Esophagus muscularis mucosa (tissue), 4 donors: ENCODE measurements at regions not wholly inside any gene's neighbourhood (a gene's known extent, or its start where the extent isn't known, plus 50 kb on each side); places are given as distances from the start of the nearest gene placed in this dataset.
A peak's percentile ranks its signal among the peaks of the same experiment; 100 is the strongest.

ENCODE experiments used
- DNase-seq: peaks from one replicate; pipeline ENCODE4 v3.0.0-alpha.2; 2017; ENCODE audit errors: extremely low spot score
- H3K27ac ChIP-seq, 4 donors: fragments of 200-600 bp; sonication (generic); replicated peaks in 1 of 4; 1 replicate in 3 of 4; 2 replicates in 1 of 4; pipeline ENCODE4 v1.5.1; 2016 to 2019; ENCODE audit warnings: mild to moderate bottlenecking in 1 of 4
- H3K27me3 ChIP-seq, 4 donors: fragments of 200-600 bp; sonication (generic); one replicate each; pipeline versions ENCODE4 v1.5.1 to v1.6.0; 2016 to 2019
- H3K36me3 ChIP-seq, 4 donors: fragments of 200-600 bp; sonication (generic); one replicate each; pipeline ENCODE4 v1.5.1; 2016 to 2019
- H3K4me1 ChIP-seq, 4 donors: fragments of 200-600 bp; sonication (generic); one replicate each; pipeline ENCODE4 v1.5.1; 2016 to 2019
- H3K4me3 ChIP-seq, 4 donors: fragments of 200-600 bp; sonication (generic); 1 replicate in 2 of 4; 2 replicates in 2 of 4; pipeline ENCODE4 v1.5.1; 2016 to 2019; ENCODE audit warnings: mild to moderate bottlenecking in 4 of 4, moderate library complexity in 1 of 4
- H3K9me3 ChIP-seq, 4 donors: fragments of 200-600 bp; sonication (generic); 1 replicate in 3 of 4; 2 replicates in 1 of 4; pipeline ENCODE4 v1.5.1; 2016 to 2019
- EP300 ChIP-seq: sonication (generic); formaldehyde crosslinking; IDR thresholded peaks from one replicate; pipeline ENCODE4 v1.6.1; 2017; ENCODE audit warnings: antibody characterized with exemption
- POLR2A ChIP-seq: fragments of 450-650 bp; IDR thresholded peaks from one replicate; pipeline ENCODE4 v1.6.1; 2017; ENCODE audit warnings: antibody characterized with exemption, moderate library complexity, mild to moderate bottlenecking, low read depth
- POLR2AphosphoS5 ChIP-seq, 2 donors: sonication (generic); formaldehyde crosslinking; IDR thresholded peaks; one replicate each; pipeline ENCODE4 v1.6.1; 2017; ENCODE audit warnings: antibody characterized with exemption in 2 of 2
- WGBS: methylation state at CpG from one replicate; pipeline ENCODE4 v1.1.5; 2018; 5-methylcytosine and 5-hydroxymethylcytosine counted together
- intact Hi-C: fragments of 100-400 bp; cut with DNase I; formaldehyde crosslinking; loops from one replicate; pipeline ENCODE4 v1.15.1; 2023
- TF ChIP-seq, protein P1 (sequence below), 3 experiments: fragments of 200-600 bp in 2 of 3; fragments of 450-650 bp in 1 of 3; sonication (generic) in 2 of 3; IDR thresholded peaks; one replicate each; pipeline ENCODE4 v1.5.1; 2017 to 2019; ENCODE audit warnings: antibody characterized with exemption in 3 of 3, mild to moderate bottlenecking in 2 of 3, moderate library complexity in 1 of 3

DNA sequence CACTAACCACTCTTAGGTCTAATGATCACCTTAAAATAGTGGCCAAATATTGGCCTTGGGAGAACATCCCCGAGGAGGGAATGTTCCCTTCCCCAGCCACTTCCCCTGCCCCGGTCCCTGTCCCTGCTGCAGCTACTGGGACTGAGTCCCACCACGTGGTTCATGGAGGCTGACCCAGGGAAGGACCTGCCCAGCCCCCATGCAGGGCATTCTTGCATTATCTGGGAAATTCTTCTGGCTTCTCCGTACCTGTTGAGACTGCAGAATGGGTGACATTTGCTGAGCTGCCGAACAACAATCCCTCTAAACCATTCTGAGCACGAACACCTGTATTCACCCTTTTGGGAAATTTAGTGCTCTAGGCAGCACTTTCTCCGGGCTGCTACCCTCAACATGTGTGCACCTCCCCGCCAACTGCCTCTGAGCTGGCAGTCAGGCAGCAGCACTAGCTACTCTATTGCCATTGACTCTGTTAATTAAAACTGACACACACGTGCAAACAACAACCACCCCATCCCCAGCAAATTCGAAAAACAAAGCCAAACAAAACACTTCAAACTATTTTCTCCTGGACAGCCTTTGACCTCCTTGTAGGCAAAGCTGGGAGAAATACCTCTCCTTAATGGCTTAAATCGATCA is 567.4 kb upstream of the MKI67 start:
- no peak overlapping the region for H3K4me3 ChIP-seq

DNA sequence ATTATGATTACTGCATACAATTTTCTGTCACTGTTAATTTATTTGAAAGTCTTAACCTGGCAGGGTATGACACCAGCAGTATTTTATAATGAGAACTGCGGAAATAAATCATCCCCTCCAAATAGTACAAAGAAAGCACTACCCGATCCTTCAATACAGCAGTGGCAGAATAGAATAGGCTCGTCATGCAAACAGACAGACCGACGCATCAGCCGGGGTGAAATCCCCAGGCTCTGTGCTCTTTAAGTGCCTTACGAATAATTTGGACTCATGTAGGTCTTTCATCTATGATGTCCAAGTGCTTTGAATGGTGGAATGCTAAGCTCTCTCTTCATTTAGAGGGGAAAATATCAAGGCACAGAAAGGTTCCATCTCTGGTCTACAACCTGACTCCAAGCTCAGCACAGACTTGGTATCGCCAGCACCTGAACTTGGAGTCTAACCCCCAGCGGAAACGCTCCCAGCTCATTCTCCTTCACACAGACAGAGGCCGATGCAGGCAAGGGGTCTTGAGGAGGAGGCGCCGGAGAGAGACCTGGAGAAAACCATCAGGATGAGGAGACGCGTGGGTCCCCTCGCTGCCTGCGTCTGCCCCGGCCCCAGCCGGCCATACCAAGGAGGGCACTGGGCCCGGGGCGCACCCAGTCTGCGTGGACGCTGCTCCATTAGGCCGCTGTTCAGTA is 568.1 kb upstream of the MKI67 start:
- peak; percentile 74 for DNase-seq
- Histone ChIP-seq H3K27me3 (peaks cover 0 to 10% (median 0%) of the 10 kb centered on the region in 4 donors), H3K9me3 (no peaks in the 10 kb centered on the region), H3K4me3 (no peak overlapping the region), H3K4me1 (no peaks in the 10 kb centered on the region), H3K27ac (no peak overlapping the region), H3K36me3 (no peaks in the 10 kb centered on the region)
- 93% methylated on average over 24 of the region's 24 CpGs for WGBS
- TF ChIP-seq, protein P1, sequence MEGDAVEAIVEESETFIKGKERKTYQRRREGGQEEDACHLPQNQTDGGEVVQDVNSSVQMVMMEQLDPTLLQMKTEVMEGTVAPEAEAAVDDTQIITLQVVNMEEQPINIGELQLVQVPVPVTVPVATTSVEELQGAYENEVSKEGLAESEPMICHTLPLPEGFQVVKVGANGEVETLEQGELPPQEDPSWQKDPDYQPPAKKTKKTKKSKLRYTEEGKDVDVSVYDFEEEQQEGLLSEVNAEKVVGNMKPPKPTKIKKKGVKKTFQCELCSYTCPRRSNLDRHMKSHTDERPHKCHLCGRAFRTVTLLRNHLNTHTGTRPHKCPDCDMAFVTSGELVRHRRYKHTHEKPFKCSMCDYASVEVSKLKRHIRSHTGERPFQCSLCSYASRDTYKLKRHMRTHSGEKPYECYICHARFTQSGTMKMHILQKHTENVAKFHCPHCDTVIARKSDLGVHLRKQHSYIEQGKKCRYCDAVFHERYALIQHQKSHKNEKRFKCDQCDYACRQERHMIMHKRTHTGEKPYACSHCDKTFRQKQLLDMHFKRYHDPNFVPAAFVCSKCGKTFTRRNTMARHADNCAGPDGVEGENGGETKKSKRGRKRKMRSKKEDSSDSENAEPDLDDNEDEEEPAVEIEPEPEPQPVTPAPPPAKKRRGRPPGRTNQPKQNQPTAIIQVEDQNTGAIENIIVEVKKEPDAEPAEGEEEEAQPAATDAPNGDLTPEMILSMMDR (IDR thresholded peaks at IDR 0.05), result no peak
- TF ChIP-seq EP300 (no peak), POLR2A (no peak), POLR2AphosphoS5 (IDR thresholded peaks at IDR 0.05) (no peak)
- intact Hi-C loops, result no loop called here

More for the DNA sequence above, 567.4 kb upstream of the MKI67 start:
- 80% methylated on average over 11 of the region's 11 CpGs for WGBS
- peaks cover 0 to 10% (median 0%) of the 10 kb centered on the region in 4 donors for H3K27me3 ChIP-seq
- H3K27ac ChIP-seq, result no peak overlapping the region
- peak; percentile 82 for DNase-seq
- intact Hi-C loops, result no loop called here
- H3K36me3 ChIP-seq, result no peaks in the 10 kb centered on the region
- no peaks in the 10 kb centered on the region for H3K9me3 ChIP-seq
- TF ChIP-seq POLR2AphosphoS5 (IDR thresholded peaks at IDR 0.05) (no peak), EP300 (no peak)
- no peaks in the 10 kb centered on the region for H3K4me1 ChIP-seq

DNA sequence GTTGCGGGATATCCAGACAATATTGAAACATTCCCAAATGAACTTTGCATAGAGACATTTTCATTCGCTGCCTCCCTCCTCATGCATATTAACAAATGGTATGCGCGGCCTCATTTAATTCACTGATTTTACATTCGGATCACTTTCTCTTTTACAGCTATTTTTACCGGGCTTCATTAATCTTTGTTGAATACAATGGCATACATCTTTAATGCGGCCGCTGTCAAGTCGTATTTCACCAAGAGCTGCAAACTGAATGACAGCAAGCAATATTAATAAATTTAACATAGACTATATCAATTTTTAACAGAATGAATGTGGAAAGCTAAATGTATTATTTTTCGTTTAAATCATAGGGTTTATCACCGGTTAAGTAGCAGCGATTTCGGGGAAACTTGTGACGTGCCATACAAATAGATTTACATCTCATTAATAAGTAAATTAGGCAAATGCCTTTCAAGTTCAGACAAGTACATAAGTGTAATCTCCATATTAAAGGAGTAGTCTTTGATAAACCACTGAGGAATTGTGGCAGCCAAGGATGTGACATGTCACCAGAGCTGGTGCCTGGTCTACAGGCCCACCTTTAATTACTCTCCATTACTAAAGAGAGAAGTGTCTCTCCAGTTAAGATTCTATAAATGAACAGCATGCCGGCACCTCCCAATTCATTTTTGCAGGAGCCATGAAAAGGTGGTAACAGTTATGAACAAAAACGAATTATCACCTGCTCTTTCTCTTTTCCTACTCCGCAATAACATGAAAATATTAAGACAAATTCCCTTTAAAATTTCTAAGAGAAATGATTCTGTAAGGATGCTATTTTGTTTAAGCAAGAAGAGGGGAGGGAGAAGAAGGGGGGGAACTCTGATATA is 568.9 kb upstream of the MKI67 start:
- WGBS, result 95% methylated on average over 17 of the region's 17 CpGs

DNA sequence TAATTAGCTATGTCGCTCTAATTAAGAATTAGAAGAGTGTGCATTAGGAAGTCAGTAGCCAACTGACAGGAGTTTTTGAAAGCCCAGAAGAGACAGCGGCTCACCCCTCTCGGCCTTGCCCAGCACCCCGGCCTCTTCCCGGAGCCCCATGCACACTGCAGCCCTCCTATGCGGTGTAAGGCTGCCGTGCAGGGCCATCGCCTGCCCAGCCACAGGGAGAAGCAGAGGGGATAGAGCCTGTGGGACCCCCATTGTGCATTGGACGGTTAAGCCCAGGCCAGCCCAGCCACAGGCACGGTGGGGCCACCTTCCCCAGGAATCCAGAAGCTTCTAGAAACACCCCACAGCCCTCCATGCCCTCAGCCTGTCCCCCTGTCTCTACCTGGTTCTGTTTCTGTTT is 569.7 kb upstream of the MKI67 start:
- no peak overlapping the region for H3K4me3 ChIP-seq
- intact Hi-C loops, result no loop called here
- no peak overlapping the region for H3K27ac ChIP-seq
- peaks cover 0 to 10% (median 0%) of the 10 kb centered on the region in 4 donors for H3K27me3 ChIP-seq
- H3K4me1 ChIP-seq, result no peaks in the 10 kb centered on the region
- no peaks in the 10 kb centered on the region for H3K36me3 ChIP-seq
- peak; percentile 66 for DNase-seq
- no peaks in the 10 kb centered on the region for H3K9me3 ChIP-seq
- WGBS, result 85% methylated on average over 10 of the region's 10 CpGs
- TF ChIP-seq, protein P1 (IDR thresholded peaks at IDR 0.05), result no peak
- no peak for TF ChIP-seq EP300
- no peak for TF ChIP-seq POLR2A
- TF ChIP-seq POLR2AphosphoS5 (IDR thresholded peaks at IDR 0.05), result no peak

More for the DNA sequence above, 568.9 kb upstream of the MKI67 start:
- Histone ChIP-seq H3K36me3 (no peaks in the 10 kb centered on the region), H3K4me1 (no peaks in the 10 kb centered on the region), H3K9me3 (no peaks in the 10 kb centered on the region), H3K4me3 (no peak overlapping the region), H3K27ac (no peak overlapping the region), H3K27me3 (peaks cover 0 to 10% (median 0%) of the 10 kb centered on the region in 4 donors)
- DNase-seq, result peak; percentile 37
- TF ChIP-seq POLR2AphosphoS5 (IDR thresholded peaks at IDR 0.05) (no peak), EP300 (no peak), POLR2A (no peak)
- TF ChIP-seq, protein P1 (IDR thresholded peaks at IDR 0.05), result no peak
- intact Hi-C loops, result no loop called here

DNA sequence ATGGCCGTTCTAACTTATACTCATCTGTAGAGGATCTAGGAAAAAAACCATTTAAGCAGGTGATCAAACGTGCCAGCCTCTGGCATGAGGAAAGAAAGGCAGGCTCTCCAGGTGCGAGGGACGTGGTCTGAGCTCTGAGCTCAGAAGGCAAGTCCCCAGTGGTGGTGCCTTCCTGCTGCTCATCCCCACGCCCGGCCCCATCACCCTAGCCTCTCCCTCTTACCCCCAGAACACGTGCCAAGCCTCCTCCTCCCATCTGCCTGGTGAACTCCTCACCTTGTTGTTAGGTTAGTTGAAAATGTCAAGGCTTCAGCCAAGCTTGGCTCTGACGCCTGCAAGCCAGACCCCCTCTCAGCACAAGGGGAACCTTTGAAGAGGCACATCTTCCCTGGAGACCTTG is 571.2 kb upstream of the MKI67 start:
- Histone ChIP-seq H3K36me3 (no peaks in the 10 kb centered on the region), H3K27ac (no peak overlapping the region), H3K4me1 (no peaks in the 10 kb centered on the region), H3K4me3 (no peak overlapping the region), H3K9me3 (no peaks in the 10 kb centered on the region), H3K27me3 (peaks cover 0 to 20% (median 0%) of the 10 kb centered on the region in 4 donors)
- intact Hi-C loops, result no loop called here
- peak; percentile 87 for DNase-seq
- WGBS, result 86% methylated on average over 8 of the region's 8 CpGs
- TF ChIP-seq, protein P1 (IDR thresholded peaks at IDR 0.05), result no peak
- TF ChIP-seq POLR2A (no peak), EP300 (no peak)
